OCI-LY1 (cell line): ENCODE measurements at regions not wholly inside any gene's neighbourhood (a gene's known extent, or its start where the extent isn't known, plus 50 kb on each side); places are given as distances from the start of the nearest gene placed in this dataset.

ENCODE experiments used
- CTCF ChIP-seq: fragments of 200-600 bp; sonication (generic), shearing (Covaris generic); IDR thresholded peaks from 2 replicates; pipeline ENCODE4 v1.5.1; 2017; ENCODE audit warnings: mild to moderate bottlenecking, antibody characterized with exemption, low read length, moderate library complexity, mixed read lengths
- EZH2 ChIP-seq: fragments of 200-600 bp; sonication (generic), shearing (Covaris generic); IDR thresholded peaks from 2 replicates; pipeline ENCODE4 v1.8.0; 2017; ENCODE audit warnings: borderline replicate concordance, mixed run types, mild to moderate bottlenecking, antibody characterized with exemption, low read length, moderate library complexity, mixed read lengths

- TF ChIP-seq CTCF (no peak), EZH2 (no peak)
These were observed 327.2 kb downstream of the HTR1B start for GRCh38 chr6:77136086-77136485.
